ENCODE measurements at regions not wholly inside any gene's neighbourhood (a gene's known extent, or its start where the extent isn't known, plus 50 kb on each side); places are given as distances from the start of the nearest gene placed in this dataset.

DNA sequence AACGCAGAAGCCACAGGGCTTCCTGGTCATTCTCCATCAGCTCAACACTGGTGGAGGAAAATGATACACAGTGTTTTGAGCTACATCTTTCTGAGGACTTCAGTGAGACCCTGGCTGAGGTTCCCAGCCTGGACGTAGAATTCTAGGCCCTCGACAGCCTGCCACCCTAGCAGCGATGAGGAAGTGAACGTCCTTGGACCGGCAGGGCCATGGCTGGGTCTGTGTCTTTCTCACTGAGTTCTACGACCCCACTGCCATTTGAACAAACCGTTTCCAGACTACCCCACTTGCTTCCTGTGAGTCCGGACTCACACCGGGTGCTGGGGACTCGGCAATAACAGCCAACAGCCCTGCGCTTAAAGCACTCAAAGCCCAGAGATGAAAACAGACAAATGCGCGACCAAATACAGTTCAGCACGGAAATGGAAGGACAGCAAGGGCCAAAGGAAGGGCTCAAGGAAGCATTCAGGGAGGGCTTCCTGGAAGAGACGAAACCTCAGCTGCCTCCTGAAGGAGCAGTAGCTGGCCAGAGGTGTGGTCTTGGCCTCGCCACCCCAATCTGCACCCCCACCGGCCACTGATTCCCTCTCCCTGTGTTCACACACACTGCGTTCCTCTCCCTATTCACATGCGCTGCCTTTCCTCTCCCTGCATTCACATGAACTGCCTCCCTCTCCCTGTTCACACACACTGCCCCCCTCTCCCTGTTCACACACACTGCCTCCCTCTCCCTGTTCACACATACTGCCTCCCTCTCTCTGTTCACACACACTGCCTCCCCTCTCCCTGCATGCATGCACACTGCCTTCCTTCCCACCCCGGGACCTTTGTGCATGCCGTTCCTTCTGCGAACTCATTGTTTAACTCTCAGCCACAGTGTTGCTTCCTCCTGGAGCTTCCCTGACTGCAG lies 136.3 kb upstream of the PRR20G start:
- TF ChIP-seq POLR2A (IDR thresholded peaks at IDR 0.05) (no peak), EP300 (IDR thresholded peaks at IDR 0.05) (no peak)
- TF ChIP-seq, protein P1, sequence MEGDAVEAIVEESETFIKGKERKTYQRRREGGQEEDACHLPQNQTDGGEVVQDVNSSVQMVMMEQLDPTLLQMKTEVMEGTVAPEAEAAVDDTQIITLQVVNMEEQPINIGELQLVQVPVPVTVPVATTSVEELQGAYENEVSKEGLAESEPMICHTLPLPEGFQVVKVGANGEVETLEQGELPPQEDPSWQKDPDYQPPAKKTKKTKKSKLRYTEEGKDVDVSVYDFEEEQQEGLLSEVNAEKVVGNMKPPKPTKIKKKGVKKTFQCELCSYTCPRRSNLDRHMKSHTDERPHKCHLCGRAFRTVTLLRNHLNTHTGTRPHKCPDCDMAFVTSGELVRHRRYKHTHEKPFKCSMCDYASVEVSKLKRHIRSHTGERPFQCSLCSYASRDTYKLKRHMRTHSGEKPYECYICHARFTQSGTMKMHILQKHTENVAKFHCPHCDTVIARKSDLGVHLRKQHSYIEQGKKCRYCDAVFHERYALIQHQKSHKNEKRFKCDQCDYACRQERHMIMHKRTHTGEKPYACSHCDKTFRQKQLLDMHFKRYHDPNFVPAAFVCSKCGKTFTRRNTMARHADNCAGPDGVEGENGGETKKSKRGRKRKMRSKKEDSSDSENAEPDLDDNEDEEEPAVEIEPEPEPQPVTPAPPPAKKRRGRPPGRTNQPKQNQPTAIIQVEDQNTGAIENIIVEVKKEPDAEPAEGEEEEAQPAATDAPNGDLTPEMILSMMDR (IDR thresholded peaks at IDR 0.05) = no peak
